GM10266 (cell line): ENCODE measurements at regions not wholly inside any gene's neighbourhood (a gene's known extent, or its start where the extent isn't known, plus 50 kb on each side); places are given as distances from the start of the nearest gene placed in this dataset.

Experiments
- DNase-seq: peaks from one replicate; pipeline ENCODE4 v3.0.0; 2012; ENCODE audit errors: extremely low spot score
- CTCF ChIP-seq: IDR thresholded peaks from 2 replicates; pipeline ENCODE4 v1.5.1; 2012; ENCODE audit warnings: mild to moderate bottlenecking, low read depth; ENCODE audit not compliant: control insufficient read depth, insufficient read depth; ENCODE audit errors: missing control alignments

DNA sequence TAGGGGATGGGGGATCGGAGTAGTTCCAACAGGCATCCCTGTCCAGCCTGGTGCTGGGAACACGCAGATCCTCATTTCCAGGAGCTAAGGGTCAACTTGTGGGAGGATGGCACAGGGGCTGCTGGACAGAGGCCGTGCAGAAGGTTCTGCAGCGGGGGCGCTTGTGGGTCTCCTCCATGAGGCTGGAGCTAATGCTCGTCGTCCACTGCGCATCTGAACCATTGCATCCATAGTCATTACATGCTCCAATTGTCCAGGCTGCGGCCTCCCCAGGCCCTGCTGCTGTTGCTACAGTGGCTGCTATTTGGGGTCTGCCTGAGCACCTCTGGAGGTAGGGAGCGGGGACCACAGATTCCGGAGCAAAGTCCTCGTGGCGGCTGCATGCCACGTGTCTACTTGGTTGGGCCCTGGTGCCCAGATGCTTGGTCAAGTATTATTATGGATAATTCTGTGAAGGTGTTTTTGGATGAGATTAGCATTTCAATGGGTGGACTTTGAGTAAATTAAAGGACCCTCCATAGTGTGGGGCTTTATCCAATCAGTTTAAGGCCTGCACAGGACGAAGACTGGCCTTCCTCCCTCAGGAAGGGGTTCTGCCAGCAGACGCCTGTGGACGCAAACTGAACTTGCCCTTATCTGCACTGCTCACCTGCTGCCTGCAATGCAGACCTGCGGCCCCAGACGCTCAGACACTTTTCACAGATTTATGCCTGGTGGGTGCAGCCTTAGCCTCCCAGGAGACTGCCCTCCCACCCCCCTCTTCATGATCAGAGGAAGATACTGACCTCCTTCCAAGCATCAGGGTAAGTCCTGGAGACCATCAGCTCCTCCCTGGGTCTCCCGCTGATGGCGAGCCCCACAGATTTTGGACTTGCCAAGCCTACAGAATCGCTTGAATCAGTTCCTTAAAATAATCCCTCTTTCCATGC is 127.5 kb upstream of the IRX4 start:
- TF ChIP-seq CTCF = no peak
- DNase-seq = no peak

DNA sequence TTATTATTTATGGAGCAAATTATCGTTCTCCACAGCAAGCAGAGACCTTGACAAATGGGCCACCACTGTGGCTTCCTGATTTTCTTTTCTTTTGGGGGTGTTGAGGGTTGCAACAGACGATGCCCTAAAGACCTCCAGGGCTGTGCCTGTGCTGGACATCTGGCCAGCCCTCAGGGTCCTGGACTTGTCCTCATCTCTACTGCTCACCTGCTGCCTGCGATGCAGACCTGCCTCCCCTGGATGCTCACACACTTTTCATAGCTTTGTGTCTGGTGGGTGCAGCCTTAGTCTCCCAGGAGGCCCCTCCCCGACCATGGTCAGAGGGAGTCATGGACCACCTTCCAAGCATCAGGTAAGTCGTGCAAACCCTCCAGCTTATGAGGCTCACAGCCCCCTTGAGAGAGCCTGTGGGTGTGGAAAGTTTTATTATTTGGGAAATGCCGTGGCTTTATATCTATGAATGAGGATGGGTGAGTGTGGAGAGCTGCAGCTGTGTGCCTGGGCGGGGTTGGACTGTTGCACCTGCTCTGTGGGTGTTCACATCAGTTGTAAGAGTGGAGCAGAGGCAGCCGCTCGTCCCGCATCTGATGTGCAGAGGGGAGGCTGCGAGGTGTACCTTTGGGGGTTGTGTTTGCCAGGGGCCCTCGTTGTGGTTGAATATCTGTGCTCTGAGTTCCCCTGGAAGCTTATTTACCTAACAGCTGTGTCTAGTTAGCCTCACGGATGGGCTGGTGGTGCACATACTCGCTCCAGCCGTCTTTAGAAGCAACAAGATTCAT is 126.3 kb upstream of the IRX4 start:
- DNase-seq = no peak

GRCh38 chr5:2007878-2008501 is 125.3 kb upstream of the IRX4 start:
- DNase-seq = no peak
- TF ChIP-seq CTCF = no peak

More for the DNA sequence above, 126.3 kb upstream of the IRX4 start:
- no peak for TF ChIP-seq CTCF

DNA sequence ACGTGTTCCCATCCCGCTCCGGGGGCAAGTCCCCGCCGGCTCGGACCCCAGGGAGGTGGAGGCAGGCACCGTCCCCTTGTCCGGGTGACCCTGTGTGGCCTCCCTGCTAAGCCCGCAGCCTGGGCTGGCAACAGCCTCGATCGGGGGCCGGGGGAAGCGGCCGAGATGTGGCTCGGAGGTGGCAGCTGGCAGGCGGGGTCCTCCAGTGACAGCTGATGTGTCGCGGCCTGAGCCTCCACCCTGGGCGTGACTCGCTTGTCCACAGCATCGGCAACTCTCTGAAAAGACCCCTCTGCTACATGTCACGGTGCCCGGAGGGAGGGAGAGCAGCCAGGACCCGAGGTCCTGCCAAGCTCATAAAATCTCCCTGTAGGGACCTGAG is 124.8 kb upstream of the IRX4 start:
- TF ChIP-seq CTCF = no peak
- DNase-seq = no peak

- TF ChIP-seq CTCF = no peak
- no peak for DNase-seq
These were observed 124.2 kb upstream of the IRX4 start for GRCh38 chr5:2006971-2007291.

DNA sequence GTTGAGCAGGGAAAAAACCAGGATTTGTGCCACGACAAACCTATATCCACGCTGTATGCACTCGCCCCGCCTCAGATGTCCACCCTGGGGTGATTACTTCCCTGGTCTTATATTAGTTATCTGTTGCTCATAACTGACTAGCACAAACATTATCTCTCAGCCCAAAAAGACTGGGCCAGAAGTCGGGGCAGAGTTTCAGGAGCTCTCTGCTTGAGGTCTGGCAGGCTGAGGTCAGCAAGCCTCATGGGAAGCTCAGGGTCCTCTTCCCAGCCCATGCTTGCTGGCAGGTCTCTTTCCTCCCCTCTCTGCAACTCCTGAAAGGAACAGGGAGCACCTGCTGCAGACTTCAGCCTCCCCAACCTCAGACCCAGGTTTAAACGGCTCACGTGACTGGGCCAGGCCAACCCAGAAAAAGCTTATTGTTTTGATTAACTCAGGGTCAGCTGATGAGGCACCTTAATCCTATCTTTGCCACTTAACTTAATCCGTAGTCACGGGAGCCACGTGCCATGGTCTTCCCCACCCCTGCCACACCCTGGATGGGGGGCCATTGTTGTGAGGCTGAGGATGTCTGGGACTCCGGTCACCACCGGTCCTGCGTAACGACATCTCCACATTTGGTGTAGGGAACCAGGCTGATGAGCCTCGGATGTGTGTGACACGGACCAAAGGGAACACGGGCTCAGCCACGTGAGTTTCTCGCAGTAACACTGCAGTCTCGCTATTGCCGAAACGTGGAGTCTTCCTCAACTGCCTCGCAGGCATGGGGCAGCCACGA is 123.7 kb upstream of the IRX4 start:
- no peak for DNase-seq
- no peak for TF ChIP-seq CTCF
